ENCODE measurements at regions not wholly inside any gene's neighbourhood (a gene's known extent, or its start where the extent isn't known, plus 50 kb on each side); places are given as distances from the start of the nearest gene placed in this dataset.

- Histone ChIP-seq H3K36me3 (ENCODE audit: control insufficient read depth, insufficient read depth, low read length) (no peaks in the 10 kb centered on the region), H3K27me3 (ENCODE audit: control insufficient read depth, insufficient read depth, low read length) (no peaks in the 10 kb centered on the region), H3K4me3 (ENCODE audit: low read depth, low read length) (no peak overlapping the region)
- no peak for TF ChIP-seq CTCF (IDR thresholded peaks at IDR 0.05; ENCODE audit: insufficient read depth, low read length, severe bottlenecking)
- DNase-seq (ENCODE audit: low read depth) (no peak), FAIRE-seq (no peak)
Measured at GRCh38 chr6:156402628-156403027, 374.6 kb upstream of the ARID1B start.

GRCh38 chr6:156402227-156402626, 375.0 kb upstream of the ARID1B start:
- FAIRE-seq, result no peak
- no peak for TF ChIP-seq CTCF (IDR thresholded peaks at IDR 0.05; ENCODE audit: insufficient read depth, low read length, severe bottlenecking)
- DNase-seq (ENCODE audit: low read depth), result no peak
- Histone ChIP-seq H3K36me3 (ENCODE audit: control insufficient read depth, insufficient read depth, low read length) (no peaks in the 10 kb centered on the region), H3K4me3 (ENCODE audit: low read depth, low read length) (no peak overlapping the region), H3K27me3 (ENCODE audit: control insufficient read depth, insufficient read depth, low read length) (peaks cover 2% of the 10 kb centered on the region)

GRCh38 chr6:156400487-156400886, 376.7 kb upstream of the ARID1B start:
- DNase-seq (ENCODE audit: low read depth), result no peak
- Histone ChIP-seq H3K36me3 (ENCODE audit: control insufficient read depth, insufficient read depth, low read length) (no peaks in the 10 kb centered on the region), H3K4me3 (ENCODE audit: low read depth, low read length) (no peak overlapping the region), H3K27me3 (ENCODE audit: control insufficient read depth, insufficient read depth, low read length) (peaks cover 2% of the 10 kb centered on the region)
- FAIRE-seq, result no peak
- no peak for TF ChIP-seq CTCF (IDR thresholded peaks at IDR 0.05; ENCODE audit: insufficient read depth, low read length, severe bottlenecking)

DNA sequence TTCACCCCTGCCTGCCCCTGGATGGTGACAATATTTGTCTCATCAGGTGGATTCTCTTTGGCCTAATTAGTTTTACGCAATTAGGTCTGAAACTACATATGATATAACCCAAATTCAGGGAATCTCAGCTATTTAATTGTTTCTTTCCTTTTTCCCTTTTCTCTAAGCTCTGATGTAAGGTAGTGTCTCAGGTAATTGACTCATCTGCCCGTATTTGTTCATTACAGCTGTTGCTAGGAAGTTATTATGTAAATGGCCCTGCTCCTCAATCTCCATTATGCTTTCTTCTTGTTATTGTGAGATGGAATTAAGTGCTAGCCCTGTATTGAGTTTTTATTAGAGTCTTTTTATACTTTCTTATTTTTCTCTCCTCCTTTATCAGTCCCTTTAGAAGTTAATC, 378.2 kb upstream of the ARID1B start:
- no peaks in the 10 kb centered on the region for H3K36me3 ChIP-seq (ENCODE audit: control insufficient read depth, insufficient read depth, low read length)
- no peak for TF ChIP-seq CTCF (IDR thresholded peaks at IDR 0.05; ENCODE audit: insufficient read depth, low read length, severe bottlenecking)
- no peak for FAIRE-seq

DNA sequence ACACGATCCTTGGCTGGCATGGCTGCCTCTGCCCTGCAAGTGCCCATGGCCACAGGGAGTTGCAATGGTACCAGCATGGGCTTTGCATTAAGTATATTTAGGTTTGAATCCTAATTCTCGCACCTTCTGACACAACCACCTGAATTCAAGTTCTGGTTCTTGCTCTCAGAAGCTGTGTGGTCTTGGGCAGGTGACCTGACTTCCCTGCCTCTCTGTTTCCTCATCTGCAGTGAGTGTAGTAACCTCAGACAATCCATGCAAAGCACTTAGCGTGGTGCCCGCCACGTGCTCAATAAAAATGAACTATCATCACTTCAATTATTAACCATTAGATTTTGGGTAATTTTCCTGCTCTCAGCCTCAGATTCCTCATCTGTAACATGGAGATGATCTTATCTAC, 378.8 kb upstream of the ARID1B start:
- peaks cover 2% of the 10 kb centered on the region for H3K27me3 ChIP-seq (ENCODE audit: control insufficient read depth, insufficient read depth, low read length)
- FAIRE-seq (no peak), DNase-seq (ENCODE audit: low read depth) (no peak)
- H3K36me3 ChIP-seq (ENCODE audit: control insufficient read depth, insufficient read depth, low read length), result no peaks in the 10 kb centered on the region
- no peak for TF ChIP-seq CTCF (IDR thresholded peaks at IDR 0.05; ENCODE audit: insufficient read depth, low read length, severe bottlenecking)
- no peak overlapping the region for H3K4me3 ChIP-seq (ENCODE audit: low read depth, low read length)

More for the DNA sequence above, 378.2 kb upstream of the ARID1B start:
- Histone ChIP-seq H3K4me3 (ENCODE audit: low read depth, low read length) (no peak overlapping the region), H3K27me3 (ENCODE audit: control insufficient read depth, insufficient read depth, low read length) (peaks cover 2% of the 10 kb centered on the region)
- no peak for DNase-seq (ENCODE audit: low read depth)

DNA sequence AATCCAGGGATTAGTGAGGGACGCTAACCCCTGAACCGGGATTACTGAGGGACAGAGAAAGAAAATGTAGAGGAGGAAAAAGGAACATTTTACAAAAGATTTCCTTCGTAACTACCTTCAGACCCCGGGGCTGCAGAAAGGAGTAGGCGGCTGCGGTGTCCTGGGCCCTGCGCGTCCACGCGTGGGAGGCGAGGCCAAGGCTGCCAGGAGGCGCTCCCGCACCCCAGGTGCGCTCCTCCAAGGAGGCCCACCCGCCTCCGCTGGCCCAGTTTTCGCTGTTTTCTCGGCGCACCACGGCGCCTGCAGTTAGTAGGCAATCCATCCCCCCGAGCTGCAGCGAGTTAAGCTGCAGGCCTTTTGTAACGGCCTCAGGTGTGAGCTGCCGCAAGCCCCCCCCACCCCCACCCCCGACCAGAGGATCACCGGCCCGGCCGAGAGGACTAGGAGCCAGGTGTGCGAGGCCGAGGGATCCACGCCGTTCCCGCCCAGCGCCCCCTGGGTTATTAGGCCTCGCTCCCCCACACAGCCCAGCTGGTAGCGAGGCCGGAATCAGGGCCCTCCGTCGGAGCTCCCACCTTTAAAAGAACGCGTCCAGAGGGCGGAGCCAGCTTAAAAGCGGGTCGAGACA, 380.3 kb upstream of the ARID1B start:
- peaks cover 2% of the 10 kb centered on the region for H3K27me3 ChIP-seq (ENCODE audit: control insufficient read depth, insufficient read depth, low read length)
- DNase-seq (ENCODE audit: low read depth) (no peak), FAIRE-seq (no peak)
- no peak for TF ChIP-seq CTCF (IDR thresholded peaks at IDR 0.05; ENCODE audit: insufficient read depth, low read length, severe bottlenecking)
- no peak overlapping the region for H3K4me3 ChIP-seq (ENCODE audit: low read depth, low read length)
- no peaks in the 10 kb centered on the region for H3K36me3 ChIP-seq (ENCODE audit: control insufficient read depth, insufficient read depth, low read length)
